GM23338 (cell line): ENCODE measurements at regions not wholly inside any gene's neighbourhood (a gene's known extent, or its start where the extent isn't known, plus 50 kb on each side); places are given as distances from the start of the nearest gene placed in this dataset.

Source experiments
- ATAC-seq: fragments of 200-7000 bp; cut with Tn5 transposase; 3 replicates; pipeline ENCODE4 v1.9.1; 2020
- DNase-seq: peaks from one replicate; pipeline ENCODE4 v3.0.0-alpha.2; 2015; ENCODE audit warnings: low spot score
- H2AFZ ChIP-seq: fragments of 200-600 bp; sonication (generic); 2 replicates; pipeline ENCODE4 v1.8.0; 2016; ENCODE audit warnings: antibody characterized with exemption, mild to moderate bottlenecking, moderate library complexity
- H3F3A ChIP-seq: fragments of 200-600 bp; sonication (generic); replicated peaks from 2 replicates; pipeline ENCODE4 v1.8.0; 2017; ENCODE audit warnings: antibody characterized with exemption, mixed run types, low read depth
- H3K27ac ChIP-seq: fragments of 200-600 bp; sonication (generic); 2 replicates; pipeline ENCODE4 v1.6.1; 2016; ENCODE audit warnings: low read depth
- H3K27me3 ChIP-seq: fragments of 200-600 bp; sonication (generic); 2 replicates; pipeline ENCODE4 v1.8.0; 2016; ENCODE audit warnings: mild to moderate bottlenecking, mixed run types, moderate library complexity; ENCODE audit not compliant: insufficient read depth
- H3K36me3 ChIP-seq: fragments of 200-600 bp; sonication (generic); 2 replicates; pipeline ENCODE4 v1.8.0; 2016; ENCODE audit warnings: mild to moderate bottlenecking; ENCODE audit not compliant: insufficient read depth
- H3K4me1 ChIP-seq: fragments of 200-600 bp; sonication (generic); 2 replicates; pipeline ENCODE4 v1.8.0; 2016; ENCODE audit warnings: mild to moderate bottlenecking, moderate library complexity; ENCODE audit not compliant: insufficient read depth
- H3K4me2 ChIP-seq: fragments of 200-600 bp; sonication (generic); 2 replicates; pipeline ENCODE4 v1.7.1; 2017; ENCODE audit warnings: mixed run types
- H3K4me3 ChIP-seq: fragments of 200-600 bp; sonication (generic); 2 replicates; pipeline ENCODE4 v1.6.1; 2016; ENCODE audit warnings: mixed run types
- H3K79me2 ChIP-seq: fragments of 200-600 bp; sonication (generic); replicated peaks from 2 replicates; pipeline ENCODE4 v1.8.0; 2017; ENCODE audit warnings: mild to moderate bottlenecking; ENCODE audit not compliant: insufficient read depth
- H3K9me2 ChIP-seq: fragments of 200-600 bp; sonication (generic); 2 replicates; pipeline ENCODE4 v1.8.0; 2017; ENCODE audit not compliant: insufficient read depth
- H4K20me1 ChIP-seq: fragments of 200-600 bp; sonication (generic); replicated peaks from 2 replicates; pipeline ENCODE4 v1.8.0; 2017; ENCODE audit warnings: mild to moderate bottlenecking; ENCODE audit not compliant: insufficient read depth
- H3K27ac Mint-ChIP-seq: 2 replicates; pipeline ENCODE4 v1.8.0; 2020; ENCODE audit warnings: inconsistent platforms, mild to moderate bottlenecking, moderate library complexity, mixed read lengths
- H3K27me3 Mint-ChIP-seq: 3 replicates; pipeline ENCODE4 v1.8.0; 2022; ENCODE audit warnings: low read depth, mild to moderate bottlenecking, moderate library complexity, mixed read lengths, inconsistent platforms; ENCODE audit not compliant: insufficient read depth, poor library complexity
- H3K36me3 Mint-ChIP-seq: 3 replicates; pipeline ENCODE4 v1.8.0; 2021; ENCODE audit warnings: low read depth, mild to moderate bottlenecking, inconsistent platforms, moderate library complexity, mixed read lengths
- H3K4me1 Mint-ChIP-seq: 3 replicates; pipeline ENCODE4 v1.8.0; 2020; ENCODE audit warnings: mild to moderate bottlenecking, inconsistent platforms, mixed read lengths
- H3K4me3 Mint-ChIP-seq: 3 replicates; pipeline ENCODE4 v1.8.0; 2021; ENCODE audit warnings: moderate library complexity, mild to moderate bottlenecking, inconsistent platforms, mixed read lengths
- H3K9me3 Mint-ChIP-seq: 3 replicates; pipeline ENCODE4 v1.8.0; 2020; ENCODE audit warnings: moderate library complexity, mild to moderate bottlenecking, inconsistent platforms, mixed read lengths
- CREB1 ChIP-seq: fragments of 250-450 bp; sonication (Bioruptor Pico); IDR thresholded peaks from 2 replicates; pipeline ENCODE4 v1.5.0; 2020; ENCODE audit warnings: low read depth, mild to moderate bottlenecking, moderate library complexity
- EZH2 ChIP-seq: fragments of 200-600 bp; sonication (generic); IDR thresholded peaks from one replicate; pipeline ENCODE4 v1.8.0; 2017; ENCODE audit warnings: antibody characterized with exemption, mild to moderate bottlenecking, low read depth; ENCODE audit not compliant: unreplicated experiment
- EZH2phosphoT487 ChIP-seq: fragments of 200-600 bp; sonication (generic); IDR thresholded peaks from one replicate; pipeline ENCODE4 v1.8.1; 2018; ENCODE audit warnings: antibody characterized with exemption; ENCODE audit not compliant: unreplicated experiment
- JUNB ChIP-seq: IDR thresholded peaks from one replicate; pipeline ENCODE4 v1.6.1; 2016; ENCODE audit warnings: antibody characterized with exemption; ENCODE audit not compliant: unreplicated experiment
- NANOG ChIP-seq: IDR thresholded peaks from 2 replicates; pipeline ENCODE4 v1.6.1; 2016; ENCODE audit warnings: antibody characterized with exemption, borderline replicate concordance
- POLR2AphosphoS5 ChIP-seq: IDR thresholded peaks from 2 replicates; pipeline ENCODE4 v1.6.1; 2016; ENCODE audit warnings: antibody characterized with exemption, low read depth
- STAT1 ChIP-seq: IDR thresholded peaks from one replicate; pipeline ENCODE4 v1.6.1; 2016; ENCODE audit warnings: antibody characterized with exemption; ENCODE audit not compliant: unreplicated experiment
- ZNF114 ChIP-seq: fragments of 250-450 bp; sonication (Bioruptor Pico); IDR thresholded peaks from 2 replicates; pipeline ENCODE4 v1.5.0; 2020; ENCODE audit warnings: mild to moderate bottlenecking, moderate library complexity
- ZNF331 ChIP-seq: fragments of 250-450 bp; sonication (Bioruptor Pico); IDR thresholded peaks from 2 replicates; pipeline ENCODE4 v1.5.0; 2020; ENCODE audit warnings: low read depth, mild to moderate bottlenecking, moderate library complexity
- TF ChIP-seq, protein P1 (sequence below): fragments of 250-450 bp; sonication (Bioruptor Pico); IDR thresholded peaks from 2 replicates; pipeline ENCODE4 v1.5.0; 2020; ENCODE audit warnings: mild to moderate bottlenecking, moderate library complexity
- TF ChIP-seq, protein P2 (sequence below): IDR thresholded peaks from one replicate; pipeline ENCODE4 v1.6.1; 2018; ENCODE audit warnings: antibody characterized with exemption; ENCODE audit not compliant: unreplicated experiment
- TF ChIP-seq, protein P3 (sequence below): IDR thresholded peaks from 2 replicates; pipeline ENCODE4 v1.6.1; 2016; ENCODE audit warnings: antibody characterized with exemption
- TF ChIP-seq, protein P4 (sequence below), 2 experiments: fragments of 200-600 bp in 1 of 2; sonication (generic) in 1 of 2; conservative IDR thresholded peaks; 2 replicates each; pipeline versions ENCODE4 v1.5.1 to v1.6.1; 2016 to 2017; ENCODE audit warnings: antibody characterized with exemption in 2 of 2, low read depth in 2 of 2, mild to moderate bottlenecking in 2 of 2, moderate library complexity in 1 of 2

DNA sequence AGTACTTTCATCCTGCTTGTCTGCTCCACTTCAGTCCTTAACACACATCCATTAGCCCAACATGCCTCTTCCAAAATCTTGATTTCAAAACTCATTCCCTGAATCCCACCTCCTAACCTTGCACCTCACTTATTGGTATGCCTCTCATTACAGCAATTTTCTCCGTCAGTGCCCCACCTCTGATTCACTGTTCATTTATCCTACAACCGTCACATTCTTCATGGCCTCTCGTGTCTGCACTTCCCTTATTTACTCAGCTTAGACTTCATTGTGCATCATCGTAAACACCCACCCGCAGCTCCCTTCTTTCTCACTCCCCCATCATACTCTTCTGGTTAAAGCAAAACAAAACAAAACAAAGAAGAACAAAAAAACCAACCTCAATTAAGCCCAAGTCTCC, 160.6 kb upstream of the HMGA2 start:
- Mint-ChIP-seq H3K4me1 (peaks cover 9% of the 10 kb centered on the region), H3K9me3 (peaks cover 16% of the 10 kb centered on the region), H3K27me3 (peaks cover 6% of the 10 kb centered on the region), H3K36me3 (peaks cover 8% of the 10 kb centered on the region; the same call in 1 of the 3 replicates), H3K27ac (no peak overlapping the region), H3K4me3 (no peak overlapping the region)
- no peak for DNase-seq
- Histone ChIP-seq H3K9me2 (peaks cover 7% of the 10 kb centered on the region; the same call in 1 of the 2 replicates), H4K20me1 (no peaks in the 10 kb centered on the region), H3K27me3 (no peaks in the 10 kb centered on the region; the same call in 1 of the 2 replicates), H3K27ac (no peak overlapping the region), H2AFZ (no peak overlapping the region), H3K4me3 (no peak overlapping the region), H3K79me2 (no peaks in the 10 kb centered on the region), H3K4me1 (peaks cover 12% of the 10 kb centered on the region; the same call in 1 of the 2 replicates), H3K4me2 (no peak overlapping the region), H3F3A (no peaks in the 10 kb centered on the region), H3K36me3 (no peaks in the 10 kb centered on the region)
- no peak for ATAC-seq
- TF ChIP-seq, protein P1, sequence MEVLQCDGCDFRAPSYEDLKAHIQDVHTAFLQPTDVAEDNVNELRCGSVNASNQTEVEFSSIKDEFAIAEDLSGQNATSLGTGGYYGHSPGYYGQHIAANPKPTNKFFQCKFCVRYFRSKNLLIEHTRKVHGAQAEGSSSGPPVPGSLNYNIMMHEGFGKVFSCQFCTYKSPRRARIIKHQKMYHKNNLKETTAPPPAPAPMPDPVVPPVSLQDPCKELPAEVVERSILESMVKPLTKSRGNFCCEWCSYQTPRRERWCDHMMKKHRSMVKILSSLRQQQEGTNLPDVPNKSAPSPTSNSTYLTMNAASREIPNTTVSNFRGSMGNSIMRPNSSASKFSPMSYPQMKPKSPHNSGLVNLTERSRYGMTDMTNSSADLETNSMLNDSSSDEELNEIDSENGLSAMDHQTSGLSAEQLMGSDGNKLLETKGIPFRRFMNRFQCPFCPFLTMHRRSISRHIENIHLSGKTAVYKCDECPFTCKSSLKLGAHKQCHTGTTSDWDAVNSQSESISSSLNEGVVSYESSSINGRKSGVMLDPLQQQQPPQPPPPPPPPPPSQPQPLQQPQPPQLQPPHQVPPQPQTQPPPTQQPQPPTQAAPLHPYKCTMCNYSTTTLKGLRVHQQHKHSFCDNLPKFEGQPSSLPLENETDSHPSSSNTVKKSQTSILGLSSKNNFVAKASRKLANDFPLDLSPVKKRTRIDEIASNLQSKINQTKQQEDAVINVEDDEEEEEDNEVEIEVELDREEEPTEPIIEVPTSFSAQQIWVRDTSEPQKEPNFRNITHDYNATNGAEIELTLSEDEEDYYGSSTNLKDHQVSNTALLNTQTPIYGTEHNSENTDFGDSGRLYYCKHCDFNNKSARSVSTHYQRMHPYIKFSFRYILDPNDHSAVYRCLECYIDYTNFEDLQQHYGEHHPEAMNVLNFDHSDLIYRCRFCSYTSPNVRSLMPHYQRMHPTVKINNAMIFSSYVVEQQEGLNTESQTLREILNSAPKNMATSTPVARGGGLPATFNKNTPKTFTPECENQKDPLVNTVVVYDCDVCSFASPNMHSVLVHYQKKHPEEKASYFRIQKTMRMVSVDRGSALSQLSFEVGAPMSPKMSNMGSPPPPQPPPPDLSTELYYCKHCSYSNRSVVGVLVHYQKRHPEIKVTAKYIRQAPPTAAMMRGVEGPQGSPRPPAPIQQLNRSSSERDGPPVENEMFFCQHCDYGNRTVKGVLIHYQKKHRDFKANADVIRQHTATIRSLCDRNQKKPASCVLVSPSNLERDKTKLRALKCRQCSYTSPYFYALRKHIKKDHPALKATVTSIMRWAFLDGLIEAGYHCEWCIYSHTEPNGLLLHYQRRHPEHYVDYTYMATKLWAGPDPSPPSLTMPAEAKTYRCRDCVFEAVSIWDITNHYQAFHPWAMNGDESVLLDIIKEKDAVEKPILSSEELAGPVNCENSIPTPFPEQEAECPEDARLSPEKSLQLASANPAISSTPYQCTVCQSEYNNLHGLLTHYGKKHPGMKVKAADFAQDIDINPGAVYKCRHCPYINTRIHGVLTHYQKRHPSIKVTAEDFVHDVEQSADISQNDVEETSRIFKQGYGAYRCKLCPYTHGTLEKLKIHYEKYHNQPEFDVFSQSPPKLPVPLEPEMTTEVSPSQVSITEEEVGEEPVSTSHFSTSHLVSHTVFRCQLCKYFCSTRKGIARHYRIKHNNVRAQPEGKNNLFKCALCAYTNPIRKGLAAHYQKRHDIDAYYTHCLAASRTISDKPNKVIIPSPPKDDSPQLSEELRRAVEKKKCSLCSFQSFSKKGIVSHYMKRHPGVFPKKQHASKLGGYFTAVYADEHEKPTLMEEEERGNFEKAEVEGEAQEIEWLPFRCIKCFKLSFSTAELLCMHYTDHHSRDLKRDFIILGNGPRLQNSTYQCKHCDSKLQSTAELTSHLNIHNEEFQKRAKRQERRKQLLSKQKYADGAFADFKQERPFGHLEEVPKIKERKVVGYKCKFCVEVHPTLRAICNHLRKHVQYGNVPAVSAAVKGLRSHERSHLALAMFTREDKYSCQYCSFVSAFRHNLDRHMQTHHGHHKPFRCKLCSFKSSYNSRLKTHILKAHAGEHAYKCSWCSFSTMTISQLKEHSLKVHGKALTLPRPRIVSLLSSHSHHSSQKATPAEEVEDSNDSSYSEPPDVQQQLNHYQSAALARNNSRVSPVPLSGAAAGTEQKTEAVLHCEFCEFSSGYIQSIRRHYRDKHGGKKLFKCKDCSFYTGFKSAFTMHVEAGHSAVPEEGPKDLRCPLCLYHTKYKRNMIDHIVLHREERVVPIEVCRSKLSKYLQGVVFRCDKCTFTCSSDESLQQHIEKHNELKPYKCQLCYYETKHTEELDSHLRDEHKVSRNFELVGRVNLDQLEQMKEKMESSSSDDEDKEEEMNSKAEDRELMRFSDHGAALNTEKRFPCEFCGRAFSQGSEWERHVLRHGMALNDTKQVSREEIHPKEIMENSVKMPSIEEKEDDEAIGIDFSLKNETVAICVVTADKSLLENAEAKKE (CRISPR knock-in tag) = no peak
- TF ChIP-seq EZH2 (no peak), CREB1 (CRISPR knock-in tag) (no peak), STAT1 (no peak), EZH2phosphoT487 (no peak), NANOG (no peak), JUNB (no peak), ZNF331 (CRISPR knock-in tag) (no peak), POLR2AphosphoS5 (no peak), ZNF114 (CRISPR knock-in tag) (no peak)
- TF ChIP-seq, protein P2, sequence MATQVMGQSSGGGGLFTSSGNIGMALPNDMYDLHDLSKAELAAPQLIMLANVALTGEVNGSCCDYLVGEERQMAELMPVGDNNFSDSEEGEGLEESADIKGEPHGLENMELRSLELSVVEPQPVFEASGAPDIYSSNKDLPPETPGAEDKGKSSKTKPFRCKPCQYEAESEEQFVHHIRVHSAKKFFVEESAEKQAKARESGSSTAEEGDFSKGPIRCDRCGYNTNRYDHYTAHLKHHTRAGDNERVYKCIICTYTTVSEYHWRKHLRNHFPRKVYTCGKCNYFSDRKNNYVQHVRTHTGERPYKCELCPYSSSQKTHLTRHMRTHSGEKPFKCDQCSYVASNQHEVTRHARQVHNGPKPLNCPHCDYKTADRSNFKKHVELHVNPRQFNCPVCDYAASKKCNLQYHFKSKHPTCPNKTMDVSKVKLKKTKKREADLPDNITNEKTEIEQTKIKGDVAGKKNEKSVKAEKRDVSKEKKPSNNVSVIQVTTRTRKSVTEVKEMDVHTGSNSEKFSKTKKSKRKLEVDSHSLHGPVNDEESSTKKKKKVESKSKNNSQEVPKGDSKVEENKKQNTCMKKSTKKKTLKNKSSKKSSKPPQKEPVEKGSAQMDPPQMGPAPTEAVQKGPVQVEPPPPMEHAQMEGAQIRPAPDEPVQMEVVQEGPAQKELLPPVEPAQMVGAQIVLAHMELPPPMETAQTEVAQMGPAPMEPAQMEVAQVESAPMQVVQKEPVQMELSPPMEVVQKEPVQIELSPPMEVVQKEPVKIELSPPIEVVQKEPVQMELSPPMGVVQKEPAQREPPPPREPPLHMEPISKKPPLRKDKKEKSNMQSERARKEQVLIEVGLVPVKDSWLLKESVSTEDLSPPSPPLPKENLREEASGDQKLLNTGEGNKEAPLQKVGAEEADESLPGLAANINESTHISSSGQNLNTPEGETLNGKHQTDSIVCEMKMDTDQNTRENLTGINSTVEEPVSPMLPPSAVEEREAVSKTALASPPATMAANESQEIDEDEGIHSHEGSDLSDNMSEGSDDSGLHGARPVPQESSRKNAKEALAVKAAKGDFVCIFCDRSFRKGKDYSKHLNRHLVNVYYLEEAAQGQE = no peak
- TF ChIP-seq, protein P3, sequence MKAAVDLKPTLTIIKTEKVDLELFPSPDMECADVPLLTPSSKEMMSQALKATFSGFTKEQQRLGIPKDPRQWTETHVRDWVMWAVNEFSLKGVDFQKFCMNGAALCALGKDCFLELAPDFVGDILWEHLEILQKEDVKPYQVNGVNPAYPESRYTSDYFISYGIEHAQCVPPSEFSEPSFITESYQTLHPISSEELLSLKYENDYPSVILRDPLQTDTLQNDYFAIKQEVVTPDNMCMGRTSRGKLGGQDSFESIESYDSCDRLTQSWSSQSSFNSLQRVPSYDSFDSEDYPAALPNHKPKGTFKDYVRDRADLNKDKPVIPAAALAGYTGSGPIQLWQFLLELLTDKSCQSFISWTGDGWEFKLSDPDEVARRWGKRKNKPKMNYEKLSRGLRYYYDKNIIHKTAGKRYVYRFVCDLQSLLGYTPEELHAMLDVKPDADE = no peak
- TF ChIP-seq, protein P4, sequence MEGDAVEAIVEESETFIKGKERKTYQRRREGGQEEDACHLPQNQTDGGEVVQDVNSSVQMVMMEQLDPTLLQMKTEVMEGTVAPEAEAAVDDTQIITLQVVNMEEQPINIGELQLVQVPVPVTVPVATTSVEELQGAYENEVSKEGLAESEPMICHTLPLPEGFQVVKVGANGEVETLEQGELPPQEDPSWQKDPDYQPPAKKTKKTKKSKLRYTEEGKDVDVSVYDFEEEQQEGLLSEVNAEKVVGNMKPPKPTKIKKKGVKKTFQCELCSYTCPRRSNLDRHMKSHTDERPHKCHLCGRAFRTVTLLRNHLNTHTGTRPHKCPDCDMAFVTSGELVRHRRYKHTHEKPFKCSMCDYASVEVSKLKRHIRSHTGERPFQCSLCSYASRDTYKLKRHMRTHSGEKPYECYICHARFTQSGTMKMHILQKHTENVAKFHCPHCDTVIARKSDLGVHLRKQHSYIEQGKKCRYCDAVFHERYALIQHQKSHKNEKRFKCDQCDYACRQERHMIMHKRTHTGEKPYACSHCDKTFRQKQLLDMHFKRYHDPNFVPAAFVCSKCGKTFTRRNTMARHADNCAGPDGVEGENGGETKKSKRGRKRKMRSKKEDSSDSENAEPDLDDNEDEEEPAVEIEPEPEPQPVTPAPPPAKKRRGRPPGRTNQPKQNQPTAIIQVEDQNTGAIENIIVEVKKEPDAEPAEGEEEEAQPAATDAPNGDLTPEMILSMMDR (conservative IDR thresholded peaks at IDR 0.05; ENCODE audit: low read depth in 2 of 2) = no peak
